SW480 (cell line): ENCODE measurements at regions not wholly inside any gene's neighbourhood (a gene's known extent, or its start where the extent isn't known, plus 50 kb on each side); places are given as distances from the start of the nearest gene placed in this dataset.
"Not testable (repeated sequence)": the region's sequence is repeated elsewhere in the genome, so short reads cannot be mapped to it uniquely, and the experiment has no call there.

Source experiments
- DNase-seq: peaks from one replicate; pipeline ENCODE4 v3.0.0-alpha.2; 2016; ENCODE audit warnings: low spot score

GRCh38 chr3:5035113-5035512, 55.9 kb downstream of the BHLHE40 start:
- DNase-seq: no peak

GRCh38 chr3:5035692-5036391, 56.6 kb downstream of the BHLHE40 start:
- no peak for DNase-seq

- no peak for DNase-seq
These were observed 57.1 kb downstream of the BHLHE40 start for GRCh38 chr3:5036392-5036766.

- DNase-seq: no peak
These were observed 57.6 kb downstream of the BHLHE40 start for GRCh38 chr3:5036858-5037257.

- no peak for DNase-seq
These were observed 60.3 kb downstream of the BHLHE40 start for GRCh38 chr3:5039585-5039984.

- no peak for DNase-seq
These were observed 62.1 kb downstream of the BHLHE40 start for GRCh38 chr3:5041315-5041714.

- no peak for DNase-seq
These were observed 66.7 kb downstream of the BHLHE40 start for GRCh38 chr3:5045961-5046360.

- no peak for DNase-seq
These were observed 68.7 kb downstream of the BHLHE40 start for GRCh38 chr3:5047764-5048419.

- DNase-seq: no peak
These were observed 70.3 kb upstream of the ARL8B start for GRCh38 chr3:5051772-5052171.

- no peak for DNase-seq
These were observed 69.8 kb upstream of the ARL8B start for GRCh38 chr3:5052247-5052646.

- DNase-seq: no peak
These were observed 68.9 kb upstream of the ARL8B start for GRCh38 chr3:5053021-5053831.

- no peak for DNase-seq
These were observed 68.0 kb upstream of the ARL8B start for GRCh38 chr3:5054098-5054497.

GRCh38 chr3:5054579-5054978, 67.5 kb upstream of the ARL8B start:
- not testable (repeated sequence) for DNase-seq

GRCh38 chr3:5055357-5056110, 66.6 kb upstream of the ARL8B start:
- DNase-seq: no peak

GRCh38 chr3:5056111-5056391, 66.0 kb upstream of the ARL8B start:
- no peak for DNase-seq

GRCh38 chr3:5057272-5057671, 64.8 kb upstream of the ARL8B start:
- no peak for DNase-seq

GRCh38 chr3:5057857-5058324, 64.2 kb upstream of the ARL8B start:
- DNase-seq: peak; percentile 77

GRCh38 chr3:5058471-5058951, 63.6 kb upstream of the ARL8B start:
- DNase-seq: no peak

GRCh38 chr3:5059782-5060181, 62.3 kb upstream of the ARL8B start:
- DNase-seq: no peak

- no peak for DNase-seq
These were observed 60.9 kb upstream of the ARL8B start for GRCh38 chr3:5061218-5061569.

GRCh38 chr3:5063724-5064123, 58.4 kb upstream of the ARL8B start:
- DNase-seq: no peak

GRCh38 chr3:5068531-5069050, 53.5 kb upstream of the ARL8B start:
- no peak for DNase-seq
